KMS-11 (cell line): ENCODE measurements at regions not wholly inside any gene's neighbourhood (a gene's known extent, or its start where the extent isn't known, plus 50 kb on each side); places are given as distances from the start of the nearest gene placed in this dataset.

Source experiments
- H2AFZ ChIP-seq: fragments of 200-600 bp; sonication (generic); 2 replicates; pipeline ENCODE4 v1.6.1; 2016; ENCODE audit warnings: antibody characterized with exemption, mixed run types, low read depth
- H3K27ac ChIP-seq: fragments of 200-600 bp; sonication (generic); 2 replicates; pipeline ENCODE4 v1.6.1; 2016; ENCODE audit warnings: mild to moderate bottlenecking, mixed run types
- H3K27me3 ChIP-seq: fragments of 200-600 bp; sonication (generic); 2 replicates; pipeline ENCODE4 v1.6.1; 2017; ENCODE audit warnings: mild to moderate bottlenecking, low read depth, mixed run types, moderate library complexity; ENCODE audit not compliant: insufficient read depth
- H3K36me3 ChIP-seq: fragments of 200-600 bp; sonication (generic); 2 replicates; pipeline ENCODE4 v1.6.1; 2017; ENCODE audit warnings: mild to moderate bottlenecking, mixed run types; ENCODE audit not compliant: insufficient read depth
- H3K4me1 ChIP-seq: fragments of 200-600 bp; sonication (generic); 2 replicates; pipeline ENCODE4 v1.6.1; 2016; ENCODE audit warnings: mild to moderate bottlenecking, low read depth, mixed run types; ENCODE audit not compliant: poor library complexity, severe bottlenecking
- H3K4me2 ChIP-seq: fragments of 200-600 bp; sonication (generic); 2 replicates; pipeline ENCODE4 v1.7.0; 2016; ENCODE audit warnings: mild to moderate bottlenecking, mixed run types
- H3K4me3 ChIP-seq: fragments of 200-600 bp; sonication (generic); IDR thresholded peaks from 2 replicates; pipeline ENCODE4 v1.6.1; 2017; ENCODE audit warnings: low read depth, low read length, mixed read lengths; ENCODE audit not compliant: insufficient read depth
- H3K79me2 ChIP-seq: fragments of 200-600 bp; sonication (generic); 2 replicates; pipeline ENCODE4 v1.6.1; 2016; ENCODE audit warnings: low read depth, mixed run types; ENCODE audit not compliant: insufficient read depth
- H3K9ac ChIP-seq: fragments of 200-600 bp; sonication (generic); 2 replicates; pipeline ENCODE4 v1.6.1; 2016; ENCODE audit warnings: mild to moderate bottlenecking, mixed run types
- H4K20me1 ChIP-seq: fragments of 200-600 bp; sonication (generic); 2 replicates; pipeline ENCODE4 v1.6.1; 2016; ENCODE audit warnings: mild to moderate bottlenecking, mixed run types; ENCODE audit not compliant: insufficient read depth
- CTCF ChIP-seq: fragments of 200-600 bp; sonication (generic); conservative IDR thresholded peaks from 2 replicates; pipeline ENCODE4 v1.6.1; 2017; ENCODE audit warnings: low read depth, mild to moderate bottlenecking, antibody characterized with exemption, low read length, moderate library complexity, mixed read lengths

- Histone ChIP-seq H3K27me3 (no peaks in the 10 kb centered on the region), H3K9ac (no peak overlapping the region), H3K4me2 (no peak overlapping the region), H3K4me1 (no peaks in the 10 kb centered on the region), H3K36me3 (no peaks in the 10 kb centered on the region), H3K27ac (no peak overlapping the region), H3K79me2 (no peaks in the 10 kb centered on the region), H3K4me3 (no peak overlapping the region), H4K20me1 (no peaks in the 10 kb centered on the region), H2AFZ (no peak overlapping the region)
- no peak for TF ChIP-seq CTCF
These were observed 375.9 kb upstream of the TSHZ2 start for GRCh38 chr20:52596256-52596655.

GRCh38 chr20:52595518-52595917 is 376.6 kb upstream of the TSHZ2 start:
- no peak overlapping the region for H2AFZ ChIP-seq

GRCh38 chr20:52593654-52594053 is 378.5 kb upstream of the TSHZ2 start:
- no peaks in the 10 kb centered on the region for H4K20me1 ChIP-seq
- no peak overlapping the region for H3K4me2 ChIP-seq
- TF ChIP-seq CTCF: no peak
- no peaks in the 10 kb centered on the region for H3K36me3 ChIP-seq
- H3K79me2 ChIP-seq: no peaks in the 10 kb centered on the region
- H3K27ac ChIP-seq: no peak overlapping the region
- H3K9ac ChIP-seq: no peak overlapping the region
- no peaks in the 10 kb centered on the region for H3K4me1 ChIP-seq
- H3K4me3 ChIP-seq: no peak overlapping the region
- H3K27me3 ChIP-seq: no peaks in the 10 kb centered on the region
- no peak overlapping the region for H2AFZ ChIP-seq

More at GRCh38 chr20:52595518-52595917, 376.6 kb upstream of the TSHZ2 start:
- Histone ChIP-seq H3K9ac (no peak overlapping the region), H3K36me3 (no peaks in the 10 kb centered on the region), H3K27ac (no peak overlapping the region), H3K27me3 (no peaks in the 10 kb centered on the region), H3K4me3 (no peak overlapping the region), H4K20me1 (no peaks in the 10 kb centered on the region), H3K79me2 (no peaks in the 10 kb centered on the region), H3K4me2 (no peak overlapping the region), H3K4me1 (no peaks in the 10 kb centered on the region)
- no peak for TF ChIP-seq CTCF

GRCh38 chr20:52592567-52592966 is 379.6 kb upstream of the TSHZ2 start:
- H3K27ac ChIP-seq: no peak overlapping the region
- H3K4me3 ChIP-seq: no peak overlapping the region
- H3K4me1 ChIP-seq: no peaks in the 10 kb centered on the region
- H3K4me2 ChIP-seq: no peak overlapping the region
- no peak overlapping the region for H2AFZ ChIP-seq
- no peak for TF ChIP-seq CTCF
- H3K9ac ChIP-seq: no peak overlapping the region
- H3K79me2 ChIP-seq: no peaks in the 10 kb centered on the region
- no peaks in the 10 kb centered on the region for H3K36me3 ChIP-seq
- H3K27me3 ChIP-seq: no peaks in the 10 kb centered on the region
- no peaks in the 10 kb centered on the region for H4K20me1 ChIP-seq
